HepG2 (cell line): ENCODE measurements at regions not wholly inside any gene's neighbourhood (a gene's known extent, or its start where the extent isn't known, plus 50 kb on each side); places are given as distances from the start of the nearest gene placed in this dataset.

Source experiments
- BCL3 ChIP-seq: sonication (generic); formaldehyde crosslinking; IDR thresholded peaks from 2 replicates; pipeline ENCODE4 v1.5.1; 2020; ENCODE audit warnings: mild to moderate bottlenecking, missing genetic modification reagents, moderate library complexity
- BORCS8-MEF2B ChIP-seq: sonication (generic); formaldehyde crosslinking; IDR thresholded peaks from 2 replicates; pipeline ENCODE4 v1.8.0; 2022; ENCODE audit warnings: mild to moderate bottlenecking, missing genetic modification reagents
- EP300 ChIP-seq, 3 experiments: sonication (generic) in 1 of 3; formaldehyde crosslinking in 1 of 3; IDR thresholded peaks; 2 replicates each; pipeline versions ENCODE4 v1.5.1 to v1.6.1; 2011 to 2020; ENCODE audit warnings: low read depth in 2 of 3, low read length in 2 of 3, borderline replicate concordance in 1 of 3, improper control_type of control experiment in 1 of 3, mild to moderate bottlenecking in 1 of 3, missing genetic modification reagents in 1 of 3, moderate library complexity in 1 of 3
- IRF2 ChIP-seq: IDR thresholded peaks from 2 replicates; pipeline ENCODE4 v1.6.1; 2018; ENCODE audit warnings: missing genetic modification reagents, missing compliant biosample characterization
- MED13 ChIP-seq: sonication (generic); formaldehyde crosslinking; IDR thresholded peaks from 2 replicates; pipeline ENCODE4 v1.5.0; 2020; ENCODE audit warnings: missing genetic modification reagents
- POLR2AphosphoS5 ChIP-seq: IDR thresholded peaks from 2 replicates; pipeline ENCODE4 v1.6.1; 2012; ENCODE audit warnings: low read depth, low read length
- PTBP1 ChIP-seq: fragments of 200-400 bp; formaldehyde crosslinking; IDR thresholded peaks from 2 replicates; pipeline ENCODE4 v1.6.1; 2018; ENCODE audit warnings: low read length, low read depth; ENCODE audit not compliant: poor library complexity, severe bottlenecking
- RCOR2 ChIP-seq: IDR thresholded peaks from 2 replicates; pipeline ENCODE4 v1.6.1; 2016; ENCODE audit warnings: missing biosample characterization, missing genetic modification reagents
- TAF15 ChIP-seq: fragments of 200-400 bp; formaldehyde crosslinking; IDR thresholded peaks from one replicate; pipeline ENCODE4 v1.6.1; 2018; ENCODE audit warnings: mild to moderate bottlenecking, low read depth, low read length; ENCODE audit not compliant: poor library complexity, severe bottlenecking
- ZNF12 ChIP-seq: sonication (generic); formaldehyde crosslinking; IDR thresholded peaks from 2 replicates; pipeline ENCODE4 v1.5.0; 2020; ENCODE audit warnings: missing genetic modification reagents
- ZNF549 ChIP-seq: sonication (generic); formaldehyde crosslinking; IDR thresholded peaks from 2 replicates; pipeline ENCODE4 v1.5.0; 2020; ENCODE audit warnings: missing genetic modification reagents
- ZNF746 ChIP-seq: sonication (generic); formaldehyde crosslinking; IDR thresholded peaks from 2 replicates; pipeline ENCODE4 v1.8.0; 2022; ENCODE audit warnings: mild to moderate bottlenecking, missing genetic modification reagents
- ZNF781 ChIP-seq: sonication (generic); formaldehyde crosslinking; IDR thresholded peaks from 2 replicates; pipeline ENCODE4 v1.5.1; 2020; ENCODE audit warnings: borderline replicate concordance, mild to moderate bottlenecking, missing genetic modification reagents; ENCODE audit errors: not compliant biosample characterization
- ZNF782 ChIP-seq: sonication (generic); formaldehyde crosslinking; IDR thresholded peaks from 2 replicates; pipeline ENCODE4 v1.4.0; 2020; ENCODE audit warnings: missing genetic modification reagents, mild to moderate bottlenecking, borderline replicate concordance
- TF ChIP-seq, protein P1 (sequence below): fragments of 450-650 bp; IDR thresholded peaks from 2 replicates; pipeline ENCODE4 v1.6.1; 2017; ENCODE audit warnings: mild to moderate bottlenecking
- TF ChIP-seq, protein P2 (sequence below): sonication (generic); formaldehyde crosslinking; IDR thresholded peaks from 2 replicates; pipeline ENCODE4 v1.4.0; 2020; ENCODE audit warnings: mild to moderate bottlenecking, missing genetic modification reagents
- TF ChIP-seq, protein P3 (sequence below): sonication (generic); formaldehyde crosslinking; IDR thresholded peaks from 2 replicates; pipeline ENCODE4 v1.8.1; 2022; ENCODE audit warnings: low read depth, mild to moderate bottlenecking, missing genetic modification reagents
- TF ChIP-seq, protein P4 (sequence below): fragments of 450-650 bp; IDR thresholded peaks from 2 replicates; pipeline ENCODE4 v1.6.1; 2017

DNA sequence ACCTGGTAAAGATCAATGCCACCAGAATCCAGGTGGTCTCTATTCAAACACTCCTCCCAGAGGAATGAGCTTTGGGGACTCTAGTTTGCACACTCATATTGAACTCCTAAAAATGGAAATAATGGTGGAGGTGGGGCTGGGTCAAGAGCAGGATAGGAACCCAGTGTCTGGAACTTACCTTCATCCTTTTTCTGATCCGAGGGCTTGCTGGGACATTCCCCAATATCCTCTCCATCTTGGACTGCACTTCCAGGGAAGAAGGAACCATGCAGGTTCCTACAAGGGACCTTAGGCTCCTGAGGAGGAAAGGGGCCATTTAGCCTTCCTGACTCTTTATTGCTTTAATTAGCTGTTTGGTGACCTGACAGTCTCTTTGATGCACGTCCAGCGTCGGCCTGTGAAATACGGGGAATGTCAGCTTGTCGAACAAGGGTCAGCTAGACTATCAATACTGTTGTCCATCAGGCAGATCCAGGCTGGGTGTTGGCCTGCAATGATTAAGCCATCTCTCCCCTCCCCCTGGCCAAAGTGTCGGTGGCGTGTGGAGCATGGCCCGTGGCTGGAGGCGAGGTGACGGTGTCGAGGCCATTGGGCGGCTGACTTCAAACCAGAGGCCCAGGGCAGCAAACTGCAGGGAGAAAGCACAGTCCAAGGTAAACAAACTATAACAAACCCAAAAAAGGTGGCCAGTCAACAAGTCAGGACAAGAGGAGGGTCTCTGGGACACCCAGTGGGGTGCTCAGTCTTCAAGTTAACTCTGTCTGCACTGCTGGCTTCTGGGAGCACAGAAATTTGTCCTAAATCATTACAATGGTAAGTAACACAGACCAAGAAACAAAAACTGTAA, 405.2 kb upstream of the TBX3 start (continued):
- TF ChIP-seq, protein P1, sequence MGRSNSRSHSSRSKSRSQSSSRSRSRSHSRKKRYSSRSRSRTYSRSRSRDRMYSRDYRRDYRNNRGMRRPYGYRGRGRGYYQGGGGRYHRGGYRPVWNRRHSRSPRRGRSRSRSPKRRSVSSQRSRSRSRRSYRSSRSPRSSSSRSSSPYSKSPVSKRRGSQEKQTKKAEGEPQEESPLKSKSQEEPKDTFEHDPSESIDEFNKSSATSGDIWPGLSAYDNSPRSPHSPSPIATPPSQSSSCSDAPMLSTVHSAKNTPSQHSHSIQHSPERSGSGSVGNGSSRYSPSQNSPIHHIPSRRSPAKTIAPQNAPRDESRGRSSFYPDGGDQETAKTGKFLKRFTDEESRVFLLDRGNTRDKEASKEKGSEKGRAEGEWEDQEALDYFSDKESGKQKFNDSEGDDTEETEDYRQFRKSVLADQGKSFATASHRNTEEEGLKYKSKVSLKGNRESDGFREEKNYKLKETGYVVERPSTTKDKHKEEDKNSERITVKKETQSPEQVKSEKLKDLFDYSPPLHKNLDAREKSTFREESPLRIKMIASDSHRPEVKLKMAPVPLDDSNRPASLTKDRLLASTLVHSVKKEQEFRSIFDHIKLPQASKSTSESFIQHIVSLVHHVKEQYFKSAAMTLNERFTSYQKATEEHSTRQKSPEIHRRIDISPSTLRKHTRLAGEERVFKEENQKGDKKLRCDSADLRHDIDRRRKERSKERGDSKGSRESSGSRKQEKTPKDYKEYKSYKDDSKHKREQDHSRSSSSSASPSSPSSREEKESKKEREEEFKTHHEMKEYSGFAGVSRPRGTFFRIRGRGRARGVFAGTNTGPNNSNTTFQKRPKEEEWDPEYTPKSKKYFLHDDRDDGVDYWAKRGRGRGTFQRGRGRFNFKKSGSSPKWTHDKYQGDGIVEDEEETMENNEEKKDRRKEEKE = no peak
- no peak for TF ChIP-seq PTBP1
- peak; percentile 51; the same call in 1 of the 2 replicates for TF ChIP-seq BCL3
- TF ChIP-seq POLR2AphosphoS5 = no peak; the same call in 1 of the 2 replicates
- TF ChIP-seq MED13 (CRISPR knock-in tag) = peak; percentile 74; the same call in 1 of the 2 replicates
- no peak for TF ChIP-seq ZNF782
- TF ChIP-seq, protein P2, sequence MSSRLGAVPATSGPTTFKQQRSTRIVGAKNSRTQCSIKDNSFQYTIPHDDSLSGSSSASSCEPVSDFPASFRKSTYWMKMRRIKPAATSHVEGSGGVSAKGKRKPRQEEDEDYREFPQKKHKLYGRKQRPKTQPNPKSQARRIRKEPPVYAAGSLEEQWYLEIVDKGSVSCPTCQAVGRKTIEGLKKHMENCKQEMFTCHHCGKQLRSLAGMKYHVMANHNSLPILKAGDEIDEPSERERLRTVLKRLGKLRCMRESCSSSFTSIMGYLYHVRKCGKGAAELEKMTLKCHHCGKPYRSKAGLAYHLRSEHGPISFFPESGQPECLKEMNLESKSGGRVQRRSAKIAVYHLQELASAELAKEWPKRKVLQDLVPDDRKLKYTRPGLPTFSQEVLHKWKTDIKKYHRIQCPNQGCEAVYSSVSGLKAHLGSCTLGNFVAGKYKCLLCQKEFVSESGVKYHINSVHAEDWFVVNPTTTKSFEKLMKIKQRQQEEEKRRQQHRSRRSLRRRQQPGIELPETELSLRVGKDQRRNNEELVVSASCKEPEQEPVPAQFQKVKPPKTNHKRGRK (CRISPR knock-in tag) = no peak
- TF ChIP-seq, protein P3, sequence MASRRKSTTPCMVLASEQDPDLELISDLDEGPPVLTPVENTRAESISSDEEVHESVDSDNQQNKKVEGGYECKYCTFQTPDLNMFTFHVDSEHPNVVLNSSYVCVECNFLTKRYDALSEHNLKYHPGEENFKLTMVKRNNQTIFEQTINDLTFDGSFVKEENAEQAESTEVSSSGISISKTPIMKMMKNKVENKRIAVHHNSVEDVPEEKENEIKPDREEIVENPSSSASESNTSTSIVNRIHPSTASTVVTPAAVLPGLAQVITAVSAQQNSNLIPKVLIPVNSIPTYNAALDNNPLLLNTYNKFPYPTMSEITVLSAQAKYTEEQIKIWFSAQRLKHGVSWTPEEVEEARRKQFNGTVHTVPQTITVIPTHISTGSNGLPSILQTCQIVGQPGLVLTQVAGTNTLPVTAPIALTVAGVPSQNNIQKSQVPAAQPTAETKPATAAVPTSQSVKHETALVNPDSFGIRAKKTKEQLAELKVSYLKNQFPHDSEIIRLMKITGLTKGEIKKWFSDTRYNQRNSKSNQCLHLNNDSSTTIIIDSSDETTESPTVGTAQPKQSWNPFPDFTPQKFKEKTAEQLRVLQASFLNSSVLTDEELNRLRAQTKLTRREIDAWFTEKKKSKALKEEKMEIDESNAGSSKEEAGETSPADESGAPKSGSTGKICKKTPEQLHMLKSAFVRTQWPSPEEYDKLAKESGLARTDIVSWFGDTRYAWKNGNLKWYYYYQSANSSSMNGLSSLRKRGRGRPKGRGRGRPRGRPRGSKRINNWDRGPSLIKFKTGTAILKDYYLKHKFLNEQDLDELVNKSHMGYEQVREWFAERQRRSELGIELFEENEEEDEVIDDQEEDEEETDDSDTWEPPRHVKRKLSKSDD (CRISPR knock-in tag) = peak; percentile 92
- no peak for TF ChIP-seq TAF15
- peak; percentile 80 for TF ChIP-seq ZNF746 (CRISPR knock-in tag)
- peak; percentile 88 to 91; a peak in 3 of 4 replicates for TF ChIP-seq EP300 (IDR thresholded peaks at IDR 0.05; ENCODE audit: low read depth in 2 of 2, low read length in 2 of 2)
- peak; percentile 87 for TF ChIP-seq EP300 (CRISPR knock-in tag; IDR thresholded peaks at IDR 0.05; ENCODE audit: borderline replicate concordance)
- peak; percentile 32 for TF ChIP-seq ZNF781 (CRISPR knock-in tag)
- TF ChIP-seq BORCS8-MEF2B (CRISPR knock-in tag) = peak; percentile 90
- TF ChIP-seq RCOR2 (CRISPR knock-in tag) = 0 out of 2 replicates have a peak, but pooled peaks have one; percentile 48
- 0 out of 2 replicates have a peak, but pooled peaks have one; percentile 37 for TF ChIP-seq ZNF12
- TF ChIP-seq IRF2 (CRISPR knock-in tag) = peak; percentile 79; the same call in 1 of the 2 replicates
- TF ChIP-seq, protein P4, sequence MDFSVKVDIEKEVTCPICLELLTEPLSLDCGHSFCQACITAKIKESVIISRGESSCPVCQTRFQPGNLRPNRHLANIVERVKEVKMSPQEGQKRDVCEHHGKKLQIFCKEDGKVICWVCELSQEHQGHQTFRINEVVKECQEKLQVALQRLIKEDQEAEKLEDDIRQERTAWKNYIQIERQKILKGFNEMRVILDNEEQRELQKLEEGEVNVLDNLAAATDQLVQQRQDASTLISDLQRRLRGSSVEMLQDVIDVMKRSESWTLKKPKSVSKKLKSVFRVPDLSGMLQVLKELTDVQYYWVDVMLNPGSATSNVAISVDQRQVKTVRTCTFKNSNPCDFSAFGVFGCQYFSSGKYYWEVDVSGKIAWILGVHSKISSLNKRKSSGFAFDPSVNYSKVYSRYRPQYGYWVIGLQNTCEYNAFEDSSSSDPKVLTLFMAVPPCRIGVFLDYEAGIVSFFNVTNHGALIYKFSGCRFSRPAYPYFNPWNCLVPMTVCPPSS = no peak
- no peak for TF ChIP-seq ZNF549
